ENCODE measurements at regions not wholly inside any gene's neighbourhood (a gene's known extent, or its start where the extent isn't known, plus 50 kb on each side); places are given as distances from the start of the nearest gene placed in this dataset.

DNA sequence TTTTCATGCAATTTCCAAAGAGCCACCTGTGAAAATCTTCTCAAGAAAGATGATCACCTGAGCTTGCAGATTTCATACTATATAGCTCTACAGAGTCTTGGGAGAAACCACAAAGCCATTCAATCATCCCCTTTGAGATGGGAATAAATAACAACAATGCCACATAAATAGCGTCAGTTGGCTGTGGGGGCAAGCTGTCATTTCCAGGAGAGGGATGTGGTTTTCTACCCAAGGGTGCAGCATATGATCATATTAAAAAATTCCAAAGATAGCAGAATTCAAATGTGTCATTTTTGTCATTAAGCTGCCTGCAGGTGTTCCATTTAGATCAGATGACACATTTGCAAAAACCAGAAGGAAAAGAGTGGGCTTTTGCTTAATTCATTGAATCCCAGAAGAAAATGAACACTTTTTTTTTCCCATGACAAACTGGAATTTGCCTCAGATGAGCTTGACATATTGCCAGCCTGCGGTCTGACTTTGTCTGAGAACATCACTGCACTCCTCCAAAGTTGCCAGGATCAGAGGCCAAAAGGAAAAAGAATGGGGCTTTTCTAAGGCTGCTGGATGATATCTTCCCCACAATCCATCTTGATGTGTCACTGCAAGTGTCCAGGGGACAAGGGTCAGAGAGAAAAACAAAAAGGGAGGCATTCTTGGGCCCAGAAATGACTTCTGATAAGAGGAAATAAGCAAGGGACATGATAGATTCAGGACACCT lies 314.1 kb upstream of the USP25 start:
- ATAC-seq (ENCODE audit: insufficient read depth, low FRiP score) (no peak), DNase-seq (no peak)
- Histone ChIP-seq H3K4me1 (ENCODE audit: control insufficient read depth in 5 of 5, insufficient read depth in 5 of 5, low read length in 5 of 5) (no peaks in the 10 kb centered on the region), H3K27me3 (ENCODE audit: control insufficient read depth in 3 of 3, insufficient read depth in 3 of 3, low read length in 2 of 3) (no peaks in the 10 kb centered on the region), H3K27ac (ENCODE audit: low read depth in 1 of 2, low read length in 1 of 2) (no peak overlapping the region), H3K9me3 (ENCODE audit: control insufficient read depth in 4 of 4, insufficient read depth in 3 of 4, low read length in 3 of 4) (peaks cover 0 to 2% (median 0%) of the 10 kb centered on the region in 4 donors), H3K4me3 (no peak overlapping the region), H3K9ac (ENCODE audit: insufficient read depth in 1 of 2, low read length in 2 of 2) (no peak overlapping the region), H3K36me3 (ENCODE audit: control insufficient read depth in 4 of 4, insufficient read depth in 4 of 4, low read length in 4 of 4) (no peaks in the 10 kb centered on the region)
- TF ChIP-seq, protein P1, sequence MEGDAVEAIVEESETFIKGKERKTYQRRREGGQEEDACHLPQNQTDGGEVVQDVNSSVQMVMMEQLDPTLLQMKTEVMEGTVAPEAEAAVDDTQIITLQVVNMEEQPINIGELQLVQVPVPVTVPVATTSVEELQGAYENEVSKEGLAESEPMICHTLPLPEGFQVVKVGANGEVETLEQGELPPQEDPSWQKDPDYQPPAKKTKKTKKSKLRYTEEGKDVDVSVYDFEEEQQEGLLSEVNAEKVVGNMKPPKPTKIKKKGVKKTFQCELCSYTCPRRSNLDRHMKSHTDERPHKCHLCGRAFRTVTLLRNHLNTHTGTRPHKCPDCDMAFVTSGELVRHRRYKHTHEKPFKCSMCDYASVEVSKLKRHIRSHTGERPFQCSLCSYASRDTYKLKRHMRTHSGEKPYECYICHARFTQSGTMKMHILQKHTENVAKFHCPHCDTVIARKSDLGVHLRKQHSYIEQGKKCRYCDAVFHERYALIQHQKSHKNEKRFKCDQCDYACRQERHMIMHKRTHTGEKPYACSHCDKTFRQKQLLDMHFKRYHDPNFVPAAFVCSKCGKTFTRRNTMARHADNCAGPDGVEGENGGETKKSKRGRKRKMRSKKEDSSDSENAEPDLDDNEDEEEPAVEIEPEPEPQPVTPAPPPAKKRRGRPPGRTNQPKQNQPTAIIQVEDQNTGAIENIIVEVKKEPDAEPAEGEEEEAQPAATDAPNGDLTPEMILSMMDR (IDR thresholded peaks at IDR 0.05; ENCODE audit: control extremely low read depth, extremely low read depth): no peak
- 49 to 55% methylated on average over 2 of the region's 2 CpGs for WGBS, 2 donors

DNA sequence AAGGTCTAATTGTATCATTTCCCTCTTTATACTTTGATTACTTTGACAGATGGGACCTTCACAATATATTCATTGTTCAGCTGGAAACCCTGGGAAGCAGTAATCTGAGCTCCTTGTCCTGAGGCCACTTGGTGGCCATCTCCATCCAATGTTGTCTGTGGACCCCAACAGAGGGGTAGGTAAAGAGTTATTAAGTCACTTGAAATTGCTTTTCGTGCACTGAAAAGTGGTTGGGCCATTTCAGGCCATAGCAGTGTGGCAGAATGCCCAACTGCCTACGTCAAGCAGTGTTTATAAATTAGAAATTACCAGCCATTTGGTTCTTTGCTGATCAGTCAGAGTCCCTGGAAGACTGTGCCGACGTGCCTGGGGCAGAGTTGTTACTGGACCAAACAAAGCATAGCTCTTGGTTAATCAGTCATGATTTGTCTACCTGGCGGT lies 308.3 kb upstream of the USP25 start:
- no peak for ATAC-seq (ENCODE audit: insufficient read depth, low FRiP score)
- no peak for DNase-seq
- H3K4me1 ChIP-seq (ENCODE audit: control insufficient read depth in 5 of 5, insufficient read depth in 5 of 5, low read length in 5 of 5): no peaks in the 10 kb centered on the region

DNA sequence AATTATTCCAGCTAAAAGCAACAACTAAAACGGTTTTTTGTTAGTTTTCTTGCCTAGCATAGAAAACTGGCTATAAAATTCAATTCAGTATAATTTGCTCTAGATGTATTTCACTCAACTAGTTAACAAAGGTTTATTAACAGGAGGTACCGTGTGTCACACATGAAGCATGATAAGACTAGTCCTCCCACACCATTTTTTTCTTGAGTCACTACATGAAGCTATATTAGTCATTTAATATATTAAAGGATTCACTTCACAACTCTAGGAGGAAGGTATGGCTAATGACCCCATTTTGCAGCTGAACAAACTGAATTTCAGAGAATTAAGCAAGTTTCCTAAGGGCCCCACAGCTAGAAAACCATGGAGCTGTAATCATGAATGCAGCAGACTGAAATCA lies 307.8 kb upstream of the USP25 start:
- DNase-seq (no peak), ATAC-seq (ENCODE audit: insufficient read depth, low FRiP score) (no peak)
- H3K27me3 ChIP-seq (ENCODE audit: control insufficient read depth in 3 of 3, insufficient read depth in 3 of 3, low read length in 2 of 3): no peaks in the 10 kb centered on the region
- H3K4me3 ChIP-seq: no peak overlapping the region
- no peaks in the 10 kb centered on the region for H3K36me3 ChIP-seq (ENCODE audit: control insufficient read depth in 4 of 4, insufficient read depth in 4 of 4, low read length in 4 of 4)
- H3K27ac ChIP-seq (ENCODE audit: low read depth in 1 of 2, low read length in 1 of 2): no peak overlapping the region
- H3K4me1 ChIP-seq (ENCODE audit: control insufficient read depth in 5 of 5, insufficient read depth in 5 of 5, low read length in 5 of 5): no peaks in the 10 kb centered on the region
- H3K9me3 ChIP-seq (ENCODE audit: control insufficient read depth in 4 of 4, insufficient read depth in 3 of 4, low read length in 3 of 4): peaks cover 0 to 2% (median 0%) of the 10 kb centered on the region in 4 donors
- TF ChIP-seq, protein P1 (IDR thresholded peaks at IDR 0.05; ENCODE audit: control extremely low read depth, extremely low read depth): no peak
- 74 to 92% methylated on average over 2 of the region's 2 CpGs for WGBS, 2 donors
- H3K9ac ChIP-seq (ENCODE audit: insufficient read depth in 1 of 2, low read length in 2 of 2): no peak overlapping the region

More for the DNA sequence above, 308.3 kb upstream of the USP25 start:
- no peak overlapping the region for H3K9ac ChIP-seq (ENCODE audit: insufficient read depth in 1 of 2, low read length in 2 of 2)
- no peaks in the 10 kb centered on the region for H3K36me3 ChIP-seq (ENCODE audit: control insufficient read depth in 4 of 4, insufficient read depth in 4 of 4, low read length in 4 of 4)
- H3K9me3 ChIP-seq (ENCODE audit: control insufficient read depth in 4 of 4, insufficient read depth in 3 of 4, low read length in 3 of 4): peaks cover 0 to 2% (median 0%) of the 10 kb centered on the region in 4 donors
- no peak overlapping the region for H3K4me3 ChIP-seq
- H3K27ac ChIP-seq (ENCODE audit: low read depth in 1 of 2, low read length in 1 of 2): no peak overlapping the region
- no peaks in the 10 kb centered on the region for H3K27me3 ChIP-seq (ENCODE audit: control insufficient read depth in 3 of 3, insufficient read depth in 3 of 3, low read length in 2 of 3)
- WGBS, 2 donors: 75 to 87% methylated on average over 5 of the region's 5 CpGs
- TF ChIP-seq, protein P1 (IDR thresholded peaks at IDR 0.05; ENCODE audit: control extremely low read depth, extremely low read depth): no peak

All from lung (tissue), 11 donors.